Mesenchymal stem cell (in vitro differentiated cells and primary cell): ENCODE measurements at regions not wholly inside any gene's neighbourhood (a gene's known extent, or its start where the extent isn't known, plus 50 kb on each side); places are given as distances from the start of the nearest gene placed in this dataset.

ENCODE experiments used
- DNase-seq: peaks from one replicate; pipeline ENCODE4 v3.0.0-alpha.2; 2013
- H2AFZ ChIP-seq: one replicate; pipeline ENCODE4 v1.6.1; 2013; ENCODE audit warnings: low read depth, mild to moderate bottlenecking, control low read depth, inconsistent platforms, low read length, moderate library complexity
- H2AK5ac ChIP-seq: 2 replicates; pipeline ENCODE4 v1.6.1; 2013; ENCODE audit warnings: low read length, moderate library complexity, mild to moderate bottlenecking, inconsistent platforms; ENCODE audit not compliant: severe bottlenecking
- H2BK120ac ChIP-seq: one replicate; pipeline ENCODE4 v1.6.1; 2013; ENCODE audit warnings: low read depth, mild to moderate bottlenecking, inconsistent platforms, low read length, moderate library complexity
- H2BK12ac ChIP-seq, 2 experiments: one replicate each; pipeline ENCODE4 v1.6.1; 2013; ENCODE audit warnings: inconsistent platforms in 2 of 2, low read length in 2 of 2, mild to moderate bottlenecking in 2 of 2, moderate library complexity in 2 of 2, control low read depth in 1 of 2
- H2BK15ac ChIP-seq: one replicate; pipeline ENCODE4 v1.6.1; 2013; ENCODE audit warnings: mild to moderate bottlenecking, low read depth, inconsistent platforms; ENCODE audit not compliant: poor library complexity, severe bottlenecking
- H2BK5ac ChIP-seq: 2 replicates; pipeline ENCODE4 v1.6.1; 2013; ENCODE audit warnings: low read depth, mild to moderate bottlenecking, low read length, control low read depth, inconsistent platforms; ENCODE audit not compliant: poor library complexity, severe bottlenecking
- H3K14ac ChIP-seq, 2 experiments: one replicate each; pipeline ENCODE4 v1.6.1; 2013; ENCODE audit warnings: inconsistent platforms in 2 of 2, low read length in 2 of 2, control low read depth in 1 of 2, mild to moderate bottlenecking in 1 of 2, moderate library complexity in 1 of 2
- H3K18ac ChIP-seq, 2 experiments: one replicate each; pipeline ENCODE4 v1.6.1; 2013; ENCODE audit warnings: inconsistent platforms in 2 of 2, low read length in 2 of 2, control low read depth in 1 of 2, low read depth in 1 of 2, mild to moderate bottlenecking in 1 of 2
- H3K23ac ChIP-seq, 2 experiments: one replicate each; pipeline ENCODE4 v1.6.1; 2013; ENCODE audit warnings: inconsistent platforms in 2 of 2, low read length in 2 of 2, mild to moderate bottlenecking in 2 of 2, moderate library complexity in 2 of 2, control low read depth in 1 of 2
- H3K27ac ChIP-seq: 2 replicates; pipeline ENCODE4 v1.5.1; 2013; ENCODE audit warnings: mild to moderate bottlenecking, moderate library complexity, low read length, control low read depth, inconsistent platforms; ENCODE audit not compliant: poor library complexity, severe bottlenecking
- H3K27me3 ChIP-seq, 2 experiments: 2 replicates each; pipeline versions ENCODE4 v1.6.1 to v1.7.0; 2013; ENCODE audit warnings: low read length in 2 of 2, mild to moderate bottlenecking in 2 of 2, moderate library complexity in 2 of 2, control low read depth in 1 of 2, inconsistent platforms in 1 of 2; ENCODE audit not compliant: control insufficient read depth in 1 of 2, insufficient read depth in 1 of 2
- H3K36me3 ChIP-seq, 2 experiments: 2 replicates each; pipeline versions ENCODE4 v1.6.1 to v1.7.0; 2013; ENCODE audit warnings: low read length in 2 of 2, control low read depth in 1 of 2, inconsistent platforms in 1 of 2, low read depth in 1 of 2, mild to moderate bottlenecking in 1 of 2; ENCODE audit not compliant: insufficient read depth in 2 of 2, control insufficient read depth in 1 of 2
- H3K4ac ChIP-seq, 2 experiments: one replicate each; pipeline ENCODE4 v1.6.1; 2013; ENCODE audit warnings: inconsistent platforms in 2 of 2, low read length in 2 of 2, mild to moderate bottlenecking in 2 of 2, moderate library complexity in 2 of 2, control low read depth in 1 of 2, low read depth in 1 of 2
- H3K4me1 ChIP-seq: 2 replicates; pipeline ENCODE4 v1.6.1; 2013; ENCODE audit warnings: low read depth, low read length, control low read depth; ENCODE audit not compliant: control insufficient read depth, insufficient read depth
- H3K4me2 ChIP-seq: 2 replicates; pipeline ENCODE4 v1.6.1; 2013; ENCODE audit warnings: low read length, mild to moderate bottlenecking, inconsistent platforms; ENCODE audit not compliant: poor library complexity, severe bottlenecking
- H3K4me3 ChIP-seq, 2 experiments: 2 replicates each; pipeline versions ENCODE4 v1.5.1 to v1.7.0; 2013; ENCODE audit warnings: low read length in 2 of 2, mild to moderate bottlenecking in 2 of 2, control low read depth in 1 of 2, low read depth in 1 of 2; ENCODE audit not compliant: insufficient read depth in 1 of 2
- H3K79me1 ChIP-seq: replicated peaks from 2 replicates; pipeline ENCODE4 v1.6.1; 2013; ENCODE audit warnings: mild to moderate bottlenecking, control low read depth, low read length, inconsistent platforms; ENCODE audit not compliant: poor library complexity, severe bottlenecking
- H3K9ac ChIP-seq: 2 replicates; pipeline ENCODE4 v1.7.0; 2013; ENCODE audit warnings: mild to moderate bottlenecking, low read length, moderate library complexity
- H3K9me3 ChIP-seq: 2 replicates; pipeline ENCODE4 v1.7.0; 2013; ENCODE audit warnings: mild to moderate bottlenecking, low read length; ENCODE audit not compliant: control insufficient read depth
- H4K8ac ChIP-seq: one replicate; pipeline ENCODE4 v1.6.1; 2013; ENCODE audit warnings: inconsistent platforms, mild to moderate bottlenecking, low read length, moderate library complexity
- H4K91ac ChIP-seq: one replicate; pipeline ENCODE4 v1.6.1; 2013; ENCODE audit warnings: mild to moderate bottlenecking, low read length, inconsistent platforms
- WGBS: methylation state at CpG from one replicate; pipeline ENCODE4 v1.1.7; 2013; ENCODE audit warnings: mixed read lengths; 5-methylcytosine and 5-hydroxymethylcytosine counted together

- Histone ChIP-seq H3K27ac (no peak overlapping the region), H2AFZ (no peak overlapping the region), H2BK12ac (no peak overlapping the region), H4K8ac (no peak overlapping the region), H3K27me3 (no peaks in the 10 kb centered on the region), H3K79me1 (no peaks in the 10 kb centered on the region), H3K4ac (no peak overlapping the region), H2BK15ac (no peak overlapping the region), H3K4me2 (no peak overlapping the region), H3K14ac (no peak overlapping the region), H3K23ac (no peak overlapping the region), H2BK120ac (no peak overlapping the region), H3K9ac (no peak overlapping the region), H3K9me3 (no peaks in the 10 kb centered on the region), H3K36me3 (no peaks in the 10 kb centered on the region), H2AK5ac (no peak overlapping the region), H3K18ac (no peak overlapping the region), H4K91ac (no peak overlapping the region), H3K4me3 (no peak overlapping the region), H3K4me1 (peaks cover 7% of the 10 kb centered on the region), H2BK5ac (no peak overlapping the region)
- no peak for DNase-seq
- 89% methylated on average over 4 of the region's 4 CpGs for WGBS
These were observed 1030.5 kb upstream of the TMEM132C start for GRCh38 chr12:127236491-127236890.

- no peaks in the 10 kb centered on the region for H3K36me3 ChIP-seq
- no peak overlapping the region for H3K4ac ChIP-seq
- no peak overlapping the region for H3K23ac ChIP-seq
- no peak for DNase-seq
- no peak overlapping the region for H3K9ac ChIP-seq
- no peak overlapping the region for H2BK5ac ChIP-seq
- peaks cover 6% of the 10 kb centered on the region for H3K4me1 ChIP-seq
- H2BK120ac ChIP-seq: no peak overlapping the region
- H4K8ac ChIP-seq: no peak overlapping the region
- H4K91ac ChIP-seq: no peak overlapping the region
- WGBS: 86% methylated on average over 6 of the region's 9 CpGs
- no peak overlapping the region for H2AK5ac ChIP-seq
- H3K79me1 ChIP-seq: no peaks in the 10 kb centered on the region
- no peak overlapping the region for H3K18ac ChIP-seq
- H2BK15ac ChIP-seq: no peak overlapping the region
- no peaks in the 10 kb centered on the region for H3K27me3 ChIP-seq
- no peak overlapping the region for H3K4me3 ChIP-seq
- H3K4me2 ChIP-seq: no peak overlapping the region
- no peak overlapping the region for H2AFZ ChIP-seq
- H3K9me3 ChIP-seq: no peaks in the 10 kb centered on the region
- no peak overlapping the region for H3K14ac ChIP-seq
- H2BK12ac ChIP-seq: no peak overlapping the region
- no peak overlapping the region for H3K27ac ChIP-seq
These were observed 1029.8 kb upstream of the TMEM132C start for GRCh38 chr12:127237151-127237550.

DNA sequence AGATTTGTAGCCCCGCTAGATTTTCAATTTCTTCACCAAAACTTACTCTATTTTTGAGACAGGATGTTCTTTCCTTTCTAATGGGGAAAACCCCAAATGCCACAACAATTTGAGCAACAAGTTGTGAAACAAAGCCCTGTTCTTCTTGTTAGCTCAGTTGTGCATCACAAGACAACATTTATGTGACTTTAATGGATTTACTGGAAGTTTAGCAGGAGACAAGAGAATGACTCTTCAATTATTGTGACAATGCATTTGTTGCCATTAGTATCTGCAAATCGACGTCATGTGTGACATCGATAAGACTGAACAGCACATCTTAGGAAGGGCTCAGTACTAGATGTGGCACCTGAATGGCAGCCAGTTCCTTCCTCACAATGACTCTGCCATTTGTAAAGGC is 1028.9 kb upstream of the TMEM132C start:
- Histone ChIP-seq H3K4me2 (no peak overlapping the region), H2BK15ac (no peak overlapping the region), H3K36me3 (no peaks in the 10 kb centered on the region), H3K4ac (no peak overlapping the region), H2BK5ac (no peak overlapping the region), H4K8ac (no peak overlapping the region), H2AK5ac (no peak overlapping the region), H2AFZ (no peak overlapping the region), H3K23ac (no peak overlapping the region), H2BK12ac (no peak overlapping the region), H3K79me1 (no peaks in the 10 kb centered on the region), H3K9me3 (no peaks in the 10 kb centered on the region), H2BK120ac (no peak overlapping the region), H3K18ac (no peak overlapping the region), H3K9ac (no peak overlapping the region), H3K4me1 (peaks cover 6% of the 10 kb centered on the region), H3K27me3 (no peaks in the 10 kb centered on the region), H3K27ac (no peak overlapping the region), H3K4me3 (no peak overlapping the region), H3K14ac (no peak overlapping the region), H4K91ac (no peak overlapping the region)
- DNase-seq: no peak
- WGBS: 92% methylated on average over 3 of the region's 4 CpGs

DNA sequence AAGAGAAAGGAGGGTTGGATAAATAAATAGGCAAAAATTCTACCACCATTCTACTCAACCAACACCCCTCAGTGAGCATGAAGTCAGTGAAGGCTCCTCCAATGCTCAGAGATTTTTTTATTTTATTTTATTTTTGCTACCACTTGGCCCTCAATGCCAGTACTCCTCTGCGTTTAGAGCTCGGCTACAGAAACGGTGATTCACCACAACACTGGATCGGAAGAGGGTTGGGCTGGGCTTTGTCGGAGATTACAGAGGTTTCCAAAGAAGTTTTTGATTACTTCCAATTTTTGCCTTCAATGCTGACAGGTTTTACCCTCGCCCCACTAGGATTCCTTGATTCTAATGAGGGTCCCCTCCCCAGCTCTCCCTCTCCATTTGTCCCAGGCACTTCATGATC is 1027.2 kb upstream of the TMEM132C start:
- no peak overlapping the region for H3K27ac ChIP-seq
- H3K27me3 ChIP-seq: no peaks in the 10 kb centered on the region
- no peak overlapping the region for H3K14ac ChIP-seq
- H3K18ac ChIP-seq: no peak overlapping the region
- H3K4ac ChIP-seq: no peak overlapping the region
- peaks cover 6% of the 10 kb centered on the region for H3K4me1 ChIP-seq
- H3K9ac ChIP-seq: peak overlapping the region; percentile 66
- H3K23ac ChIP-seq: no peak overlapping the region
- no peak overlapping the region for H3K4me3 ChIP-seq
- H2AK5ac ChIP-seq: no peak overlapping the region
- H2BK15ac ChIP-seq: no peak overlapping the region
- H4K8ac ChIP-seq: no peak overlapping the region
- H4K91ac ChIP-seq: no peak overlapping the region
- no peak overlapping the region for H2AFZ ChIP-seq
- no peak overlapping the region for H2BK12ac ChIP-seq
- no peak overlapping the region for H2BK120ac ChIP-seq
- no peak overlapping the region for H3K4me2 ChIP-seq
- no peaks in the 10 kb centered on the region for H3K36me3 ChIP-seq
- H3K79me1 ChIP-seq: no peaks in the 10 kb centered on the region
- DNase-seq: no peak
- WGBS: 65% methylated on average over 6 of the region's 6 CpGs
- no peak overlapping the region for H2BK5ac ChIP-seq
- H3K9me3 ChIP-seq: no peaks in the 10 kb centered on the region
